Colonic mucosa (tissue), 4 donors: ENCODE measurements at regions not wholly inside any gene's neighbourhood (a gene's known extent, or its start where the extent isn't known, plus 50 kb on each side); places are given as distances from the start of the nearest gene placed in this dataset.

Source experiments
- DNase-seq: peaks from one replicate; pipeline ENCODE4 v3.0.0-alpha.2; 2020
- H3K27ac ChIP-seq: fragments of 200-600 bp; one replicate; pipeline ENCODE4 v1.8.0; 2021
- H3K27me3 ChIP-seq: fragments of 200-600 bp; one replicate; pipeline ENCODE4 v1.8.0; 2021
- H3K36me3 ChIP-seq: fragments of 200-600 bp; one replicate; pipeline ENCODE4 v1.8.0; 2021
- H3K4me1 ChIP-seq: fragments of 200-600 bp; one replicate; pipeline ENCODE4 v1.8.0; 2021; ENCODE audit warnings: mild to moderate bottlenecking
- H3K4me3 ChIP-seq: fragments of 200-600 bp; one replicate; pipeline ENCODE4 v1.8.0; 2021
- H3K9ac ChIP-seq, 2 donors: one replicate each; pipeline ENCODE4 v1.7.0; 2013; ENCODE audit warnings: control low read depth in 2 of 2, low read depth in 2 of 2, low read length in 2 of 2
- H3K9me3 ChIP-seq: fragments of 200-600 bp; one replicate; pipeline ENCODE4 v1.8.0; 2021
- intact Hi-C: fragments of 100-400 bp; cut with DNase I; formaldehyde crosslinking; loops from one replicate; pipeline ENCODE4 v1.14.1; 2022
- TF ChIP-seq, protein P1 (sequence below): fragments of 200-600 bp; IDR thresholded peaks from one replicate; pipeline ENCODE4 v1.8.0; 2022; ENCODE audit warnings: antibody characterized with exemption, mild to moderate bottlenecking
- donor health status: healthy.
- donor health status: DM: no; HTN: no; CAD: no.
- donor health status: DM: no; HTN: no; CAD: no.

- Histone ChIP-seq H3K4me1 (no peaks in the 10 kb centered on the region), H3K9ac (no peak overlapping the region), H3K27ac (no peak overlapping the region), H3K27me3 (no peaks in the 10 kb centered on the region), H3K36me3 (no peaks in the 10 kb centered on the region), H3K9me3 (no peaks in the 10 kb centered on the region), H3K4me3 (no peak overlapping the region)
- TF ChIP-seq, protein P1, sequence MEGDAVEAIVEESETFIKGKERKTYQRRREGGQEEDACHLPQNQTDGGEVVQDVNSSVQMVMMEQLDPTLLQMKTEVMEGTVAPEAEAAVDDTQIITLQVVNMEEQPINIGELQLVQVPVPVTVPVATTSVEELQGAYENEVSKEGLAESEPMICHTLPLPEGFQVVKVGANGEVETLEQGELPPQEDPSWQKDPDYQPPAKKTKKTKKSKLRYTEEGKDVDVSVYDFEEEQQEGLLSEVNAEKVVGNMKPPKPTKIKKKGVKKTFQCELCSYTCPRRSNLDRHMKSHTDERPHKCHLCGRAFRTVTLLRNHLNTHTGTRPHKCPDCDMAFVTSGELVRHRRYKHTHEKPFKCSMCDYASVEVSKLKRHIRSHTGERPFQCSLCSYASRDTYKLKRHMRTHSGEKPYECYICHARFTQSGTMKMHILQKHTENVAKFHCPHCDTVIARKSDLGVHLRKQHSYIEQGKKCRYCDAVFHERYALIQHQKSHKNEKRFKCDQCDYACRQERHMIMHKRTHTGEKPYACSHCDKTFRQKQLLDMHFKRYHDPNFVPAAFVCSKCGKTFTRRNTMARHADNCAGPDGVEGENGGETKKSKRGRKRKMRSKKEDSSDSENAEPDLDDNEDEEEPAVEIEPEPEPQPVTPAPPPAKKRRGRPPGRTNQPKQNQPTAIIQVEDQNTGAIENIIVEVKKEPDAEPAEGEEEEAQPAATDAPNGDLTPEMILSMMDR, result no peak
- intact Hi-C loops, result no loop called here
- no peak for DNase-seq
Observed at GRCh38 chr5:143870362-143870761, 58.4 kb downstream of the HMHB1 start.

- DNase-seq, result no peak
- no peaks in the 10 kb centered on the region for H3K9me3 ChIP-seq
Observed at GRCh38 chr5:143870871-143871632, 59.1 kb downstream of the HMHB1 start.

DNA sequence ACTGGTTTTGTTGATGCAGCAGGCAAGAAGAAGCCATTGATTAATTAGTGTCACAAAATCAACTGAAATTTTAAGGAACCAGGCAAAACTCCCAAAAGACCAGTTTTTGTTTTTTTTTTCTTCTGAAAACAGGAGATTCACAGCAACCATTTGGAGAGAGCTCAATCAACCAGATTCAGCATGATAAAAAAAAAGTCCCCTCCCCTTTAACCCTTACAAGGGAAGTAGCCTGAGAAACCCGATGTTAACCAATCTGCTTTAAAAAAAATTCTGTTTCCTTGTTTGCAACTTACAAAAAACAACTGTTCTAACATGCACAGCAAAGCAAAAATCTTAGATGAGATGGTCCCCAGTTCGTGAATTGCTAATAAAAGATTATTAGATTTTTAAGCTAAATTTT, 59.7 kb downstream of the HMHB1 start:
- Histone ChIP-seq H3K4me3 (no peak overlapping the region), H3K9me3 (no peaks in the 10 kb centered on the region), H3K4me1 (no peaks in the 10 kb centered on the region), H3K36me3 (no peaks in the 10 kb centered on the region), H3K9ac (no peak overlapping the region), H3K27ac (no peak overlapping the region), H3K27me3 (no peaks in the 10 kb centered on the region)
- intact Hi-C loops, result no loop called here
- DNase-seq, result no peak
- TF ChIP-seq, protein P1, result no peak

More at GRCh38 chr5:143870871-143871632, 59.1 kb downstream of the HMHB1 start:
- Histone ChIP-seq H3K4me1 (no peaks in the 10 kb centered on the region), H3K9ac (no peak overlapping the region), H3K27me3 (no peaks in the 10 kb centered on the region), H3K36me3 (no peaks in the 10 kb centered on the region), H3K4me3 (no peak overlapping the region), H3K27ac (no peak overlapping the region)
- intact Hi-C loops, result no loop called here
- TF ChIP-seq, protein P1, result no peak

GRCh38 chr5:143874312-143874711, 62.4 kb downstream of the HMHB1 start:
- Histone ChIP-seq H3K36me3 (no peaks in the 10 kb centered on the region), H3K27me3 (no peaks in the 10 kb centered on the region), H3K9ac (no peak overlapping the region), H3K9me3 (no peaks in the 10 kb centered on the region), H3K4me1 (no peaks in the 10 kb centered on the region), H3K27ac (no peak overlapping the region), H3K4me3 (no peak overlapping the region)
- no peak for DNase-seq
- intact Hi-C loops, result no loop called here
- TF ChIP-seq, protein P1, result no peak

DNA sequence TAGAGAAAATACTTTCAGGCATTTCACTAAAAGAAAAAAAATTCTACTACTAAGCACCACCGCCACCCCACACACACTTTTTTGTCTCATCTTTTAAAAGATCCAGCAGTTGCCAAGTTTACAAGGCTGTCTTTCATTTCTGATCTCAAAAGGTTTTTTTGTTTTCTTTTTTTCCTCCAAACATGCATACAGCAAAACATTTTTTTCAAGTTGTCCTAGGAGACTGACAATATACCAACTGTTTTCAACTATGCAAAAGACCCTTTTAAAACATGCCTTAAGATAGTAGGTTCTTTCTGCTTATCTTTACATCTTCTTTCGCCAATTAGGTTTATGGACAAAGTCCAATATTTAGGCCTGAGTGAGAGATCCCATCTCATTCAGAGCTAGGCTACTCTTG, 65.2 kb downstream of the HMHB1 start:
- no peaks in the 10 kb centered on the region for H3K4me1 ChIP-seq
- H3K27me3 ChIP-seq, result no peaks in the 10 kb centered on the region
- no peaks in the 10 kb centered on the region for H3K36me3 ChIP-seq
- H3K27ac ChIP-seq, result no peak overlapping the region
- TF ChIP-seq, protein P1, result no peak
- no peak overlapping the region for H3K4me3 ChIP-seq
- H3K9ac ChIP-seq, result no peak overlapping the region
- H3K9me3 ChIP-seq, result no peaks in the 10 kb centered on the region
- DNase-seq, result no peak
- intact Hi-C loops, result no loop called here
